ENCODE measurements at regions not wholly inside any gene's neighbourhood (a gene's known extent, or its start where the extent isn't known, plus 50 kb on each side); places are given as distances from the start of the nearest gene placed in this dataset.

- no TSS peak for BruUV-seq (replicated peaks)
- TF ChIP-seq CTCF (conservative IDR thresholded peaks at IDR 0.05; ENCODE audit: low read depth, low read length) (no peak), EZH2 (IDR thresholded peaks at IDR 0.05; ENCODE audit: borderline replicate concordance, low read depth, low read length, poor library complexity, severe bottlenecking) (no peak)
- intact Hi-C loops (cut with micrococcal nuclease; ENCODE audit: unreplicated experiment) = no loop called here
- POLR2A ChIA-PET (ENCODE audit: low non-redundant PET) = interaction anchor here (0.6 kb wide), 1 partner anchor 69 kb away, joined by 3 read pairs; no protein-coding TSS in a partner anchor
- H3K4me3 ChIP-seq (ENCODE audit: low read depth, low read length, poor library complexity, severe bottlenecking) = no peak overlapping the region
- no peak overlapping the region for H3K27ac ChIP-seq (ENCODE audit: low read depth, low read length, poor library complexity, severe bottlenecking)
- no peak for DNase-seq (ENCODE audit: low spot score)
- no peaks in the 10 kb centered on the region for H3K36me3 ChIP-seq (ENCODE audit: insufficient read depth, low read length, poor library complexity, severe bottlenecking)
- H3K9me3 ChIP-seq (ENCODE audit: low read depth, low read length, poor library complexity, severe bottlenecking) = no peaks in the 10 kb centered on the region
- H3K27me3 ChIP-seq (replicated peaks; ENCODE audit: insufficient read depth, low read depth, low read length, poor library complexity) = no peaks in the 10 kb centered on the region
- CTCF ChIA-PET = no interaction called here
- no peaks in the 10 kb centered on the region for H3K4me1 ChIP-seq (ENCODE audit: insufficient read depth, low read length, poor library complexity, severe bottlenecking)
Observed at GRCh38 chr9:13814647-13815400, 499.1 kb downstream of the NFIB start.

- no peak for DNase-seq (ENCODE audit: low spot score)
- Histone ChIP-seq H3K27me3 (replicated peaks; ENCODE audit: insufficient read depth, low read depth, low read length, poor library complexity) (no peaks in the 10 kb centered on the region), H3K4me3 (ENCODE audit: low read depth, low read length, poor library complexity, severe bottlenecking) (no peak overlapping the region), H3K36me3 (ENCODE audit: insufficient read depth, low read length, poor library complexity, severe bottlenecking) (no peaks in the 10 kb centered on the region), H3K9me3 (ENCODE audit: low read depth, low read length, poor library complexity, severe bottlenecking) (no peaks in the 10 kb centered on the region), H3K4me1 (ENCODE audit: insufficient read depth, low read length, poor library complexity, severe bottlenecking) (no peaks in the 10 kb centered on the region), H3K27ac (ENCODE audit: low read depth, low read length, poor library complexity, severe bottlenecking) (no peak overlapping the region)
- ChIA-PET POLR2A (ENCODE audit: low non-redundant PET) (no interaction called here), CTCF (no interaction called here)
- TF ChIP-seq EZH2 (IDR thresholded peaks at IDR 0.05; ENCODE audit: borderline replicate concordance, low read depth, low read length, poor library complexity, severe bottlenecking) = no peak
- no peak for TF ChIP-seq CTCF (conservative IDR thresholded peaks at IDR 0.05; ENCODE audit: low read depth, low read length)
- intact Hi-C loops (cut with micrococcal nuclease; ENCODE audit: unreplicated experiment) = no loop called here
- no TSS peak for BruUV-seq (replicated peaks)
Observed at GRCh38 chr9:13811876-13812275, 502.1 kb downstream of the NFIB start.

- TF ChIP-seq EZH2 (IDR thresholded peaks at IDR 0.05; ENCODE audit: borderline replicate concordance, low read depth, low read length, poor library complexity, severe bottlenecking) = no peak
- TF ChIP-seq CTCF (conservative IDR thresholded peaks at IDR 0.05; ENCODE audit: low read depth, low read length) = no peak
- BruUV-seq (replicated peaks) = no TSS peak
- no peaks in the 10 kb centered on the region for H3K9me3 ChIP-seq (ENCODE audit: low read depth, low read length, poor library complexity, severe bottlenecking)
- no peak overlapping the region for H3K27ac ChIP-seq (ENCODE audit: low read depth, low read length, poor library complexity, severe bottlenecking)
- no peak for DNase-seq (ENCODE audit: low spot score)
- H3K4me1 ChIP-seq (ENCODE audit: insufficient read depth, low read length, poor library complexity, severe bottlenecking) = no peaks in the 10 kb centered on the region
- no peaks in the 10 kb centered on the region for H3K36me3 ChIP-seq (ENCODE audit: insufficient read depth, low read length, poor library complexity, severe bottlenecking)
- ChIA-PET POLR2A (ENCODE audit: low non-redundant PET) (no interaction called here), CTCF (no interaction called here)
- H3K4me3 ChIP-seq (ENCODE audit: low read depth, low read length, poor library complexity, severe bottlenecking) = no peak overlapping the region
- intact Hi-C loops (cut with micrococcal nuclease; ENCODE audit: unreplicated experiment) = no loop called here
- H3K27me3 ChIP-seq (replicated peaks; ENCODE audit: insufficient read depth, low read depth, low read length, poor library complexity) = no peaks in the 10 kb centered on the region
Observed at GRCh38 chr9:13810510-13810909, 503.4 kb downstream of the NFIB start.

Data from A673 (cell line).